ENCODE measurements at regions not wholly inside any gene's neighbourhood (a gene's known extent, or its start where the extent isn't known, plus 50 kb on each side); places are given as distances from the start of the nearest gene placed in this dataset.

Small RNA genes lying in the stretch of these regions (small RNA-seq; reads per million reads assigned to genes)
- 0 reads per million in 2 donors for gene RF00012
